ENCODE measurements at regions not wholly inside any gene's neighbourhood (a gene's known extent, or its start where the extent isn't known, plus 50 kb on each side); places are given as distances from the start of the nearest gene placed in this dataset.
A peak's percentile ranks its signal among the peaks of the same experiment; 100 is the strongest.

DNA sequence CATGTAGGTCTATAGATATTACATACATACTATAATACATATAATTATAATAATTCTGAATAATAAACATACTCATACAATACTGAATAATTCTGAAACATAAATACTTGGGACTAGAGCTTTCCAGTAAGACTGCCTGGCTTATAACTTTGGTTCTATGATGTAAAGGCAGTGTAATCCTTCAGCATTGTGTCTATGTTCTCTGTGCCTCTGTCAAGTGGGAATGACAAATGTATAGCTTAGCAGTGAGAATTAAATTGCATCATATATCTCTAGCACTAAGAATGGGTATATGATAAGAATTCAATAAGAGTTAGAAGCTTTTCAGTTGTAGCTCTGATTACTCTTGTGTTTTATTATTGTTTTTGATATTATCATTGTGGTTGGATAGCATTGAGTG is 1469.3 kb downstream of the CDH8 start (continued):
- TF ChIP-seq, protein P1, sequence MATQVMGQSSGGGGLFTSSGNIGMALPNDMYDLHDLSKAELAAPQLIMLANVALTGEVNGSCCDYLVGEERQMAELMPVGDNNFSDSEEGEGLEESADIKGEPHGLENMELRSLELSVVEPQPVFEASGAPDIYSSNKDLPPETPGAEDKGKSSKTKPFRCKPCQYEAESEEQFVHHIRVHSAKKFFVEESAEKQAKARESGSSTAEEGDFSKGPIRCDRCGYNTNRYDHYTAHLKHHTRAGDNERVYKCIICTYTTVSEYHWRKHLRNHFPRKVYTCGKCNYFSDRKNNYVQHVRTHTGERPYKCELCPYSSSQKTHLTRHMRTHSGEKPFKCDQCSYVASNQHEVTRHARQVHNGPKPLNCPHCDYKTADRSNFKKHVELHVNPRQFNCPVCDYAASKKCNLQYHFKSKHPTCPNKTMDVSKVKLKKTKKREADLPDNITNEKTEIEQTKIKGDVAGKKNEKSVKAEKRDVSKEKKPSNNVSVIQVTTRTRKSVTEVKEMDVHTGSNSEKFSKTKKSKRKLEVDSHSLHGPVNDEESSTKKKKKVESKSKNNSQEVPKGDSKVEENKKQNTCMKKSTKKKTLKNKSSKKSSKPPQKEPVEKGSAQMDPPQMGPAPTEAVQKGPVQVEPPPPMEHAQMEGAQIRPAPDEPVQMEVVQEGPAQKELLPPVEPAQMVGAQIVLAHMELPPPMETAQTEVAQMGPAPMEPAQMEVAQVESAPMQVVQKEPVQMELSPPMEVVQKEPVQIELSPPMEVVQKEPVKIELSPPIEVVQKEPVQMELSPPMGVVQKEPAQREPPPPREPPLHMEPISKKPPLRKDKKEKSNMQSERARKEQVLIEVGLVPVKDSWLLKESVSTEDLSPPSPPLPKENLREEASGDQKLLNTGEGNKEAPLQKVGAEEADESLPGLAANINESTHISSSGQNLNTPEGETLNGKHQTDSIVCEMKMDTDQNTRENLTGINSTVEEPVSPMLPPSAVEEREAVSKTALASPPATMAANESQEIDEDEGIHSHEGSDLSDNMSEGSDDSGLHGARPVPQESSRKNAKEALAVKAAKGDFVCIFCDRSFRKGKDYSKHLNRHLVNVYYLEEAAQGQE (IDR thresholded peaks at IDR 0.05; ENCODE audit: unreplicated experiment) = no peak
- TF ChIP-seq NANOG (IDR thresholded peaks at IDR 0.05; ENCODE audit: borderline replicate concordance) (no peak), POLR2AphosphoS5 (IDR thresholded peaks at IDR 0.05; ENCODE audit: low read depth) (no peak), CREB1 (CRISPR knock-in tag; IDR thresholded peaks at IDR 0.05; ENCODE audit: low read depth) (no peak)

- no peaks in the 10 kb centered on the region for H3K4me1 ChIP-seq (ENCODE audit: insufficient read depth)
- no peaks in the 10 kb centered on the region for H3F3A ChIP-seq (replicated peaks; ENCODE audit: low read depth)
- H3K4me3 Mint-ChIP-seq = no peak overlapping the region
- DNase-seq (ENCODE audit: low spot score) (no peak), ATAC-seq (no peak)
- H3K79me2 ChIP-seq (replicated peaks; ENCODE audit: insufficient read depth) = no peaks in the 10 kb centered on the region
- no peaks in the 10 kb centered on the region for H3K36me3 ChIP-seq (ENCODE audit: insufficient read depth)
- H3K4me3 ChIP-seq = no peak overlapping the region
- H3K9me2 ChIP-seq (ENCODE audit: insufficient read depth) = 0 out of 2 replicates have a peak, but pooled peaks cover 4% of the 10 kb centered on the region
- no peak overlapping the region for H2AFZ ChIP-seq
- no peaks in the 10 kb centered on the region for H3K27me3 ChIP-seq (ENCODE audit: insufficient read depth)
- no peaks in the 10 kb centered on the region for H3K9me3 Mint-ChIP-seq
- H4K20me1 ChIP-seq (replicated peaks; ENCODE audit: insufficient read depth) = no peaks in the 10 kb centered on the region
- H3K4me2 ChIP-seq = no peak overlapping the region
- no peaks in the 10 kb centered on the region for H3K36me3 Mint-ChIP-seq (ENCODE audit: low read depth)
- no peak for TF ChIP-seq ZNF331 (CRISPR knock-in tag; IDR thresholded peaks at IDR 0.05; ENCODE audit: low read depth)
- TF ChIP-seq, protein P2, sequence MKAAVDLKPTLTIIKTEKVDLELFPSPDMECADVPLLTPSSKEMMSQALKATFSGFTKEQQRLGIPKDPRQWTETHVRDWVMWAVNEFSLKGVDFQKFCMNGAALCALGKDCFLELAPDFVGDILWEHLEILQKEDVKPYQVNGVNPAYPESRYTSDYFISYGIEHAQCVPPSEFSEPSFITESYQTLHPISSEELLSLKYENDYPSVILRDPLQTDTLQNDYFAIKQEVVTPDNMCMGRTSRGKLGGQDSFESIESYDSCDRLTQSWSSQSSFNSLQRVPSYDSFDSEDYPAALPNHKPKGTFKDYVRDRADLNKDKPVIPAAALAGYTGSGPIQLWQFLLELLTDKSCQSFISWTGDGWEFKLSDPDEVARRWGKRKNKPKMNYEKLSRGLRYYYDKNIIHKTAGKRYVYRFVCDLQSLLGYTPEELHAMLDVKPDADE (IDR thresholded peaks at IDR 0.05) = no peak
- H3K4me1 Mint-ChIP-seq = no peaks in the 10 kb centered on the region
- H3K27ac Mint-ChIP-seq = no peak overlapping the region
- H3K27ac ChIP-seq (ENCODE audit: low read depth) = no peak overlapping the region
- peaks cover 2% of the 10 kb centered on the region for H3K27me3 Mint-ChIP-seq (ENCODE audit: insufficient read depth, low read depth, poor library complexity)
Observed at GRCh38 chr16:60564588-60564987, 1471.7 kb downstream of the CDH8 start.

DNA sequence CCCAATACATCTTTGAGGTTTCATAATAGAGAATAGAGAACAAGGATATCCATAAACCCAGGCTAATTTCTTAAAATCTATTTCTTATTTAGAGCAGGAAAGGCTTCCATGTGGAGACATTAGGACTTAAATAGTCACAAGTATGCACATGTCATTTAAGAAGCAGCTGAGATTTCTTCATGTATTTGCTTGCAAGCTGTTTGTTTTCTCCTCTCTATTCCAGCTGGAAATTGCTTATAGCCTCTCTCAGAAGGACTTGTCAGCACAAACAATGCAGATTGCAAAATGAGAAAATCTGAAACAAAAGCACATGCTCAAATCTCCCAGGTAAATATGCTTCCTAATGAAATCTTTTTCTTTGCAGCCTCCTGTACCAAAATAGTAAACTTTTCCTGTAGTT is 1473.1 kb downstream of the CDH8 start:
- ATAC-seq (no peak), DNase-seq (ENCODE audit: low spot score) (no peak)
- Mint-ChIP-seq H3K27ac (no peak overlapping the region), H3K27me3 (ENCODE audit: insufficient read depth, low read depth, poor library complexity) (peaks cover 2% of the 10 kb centered on the region), H3K4me3 (no peak overlapping the region), H3K9me3 (no peaks in the 10 kb centered on the region), H3K36me3 (ENCODE audit: low read depth) (no peaks in the 10 kb centered on the region), H3K4me1 (no peaks in the 10 kb centered on the region)
- Histone ChIP-seq H3K9me2 (ENCODE audit: insufficient read depth) (peaks cover 9% of the 10 kb centered on the region; the same call in 1 of the 2 replicates), H3K4me3 (no peak overlapping the region), H3K27ac (ENCODE audit: low read depth) (no peak overlapping the region), H3F3A (replicated peaks; ENCODE audit: low read depth) (no peaks in the 10 kb centered on the region), H3K4me2 (no peak overlapping the region), H2AFZ (peak overlapping the region; percentile 64; the same call in 1 of the 2 replicates), H4K20me1 (replicated peaks; ENCODE audit: insufficient read depth) (no peaks in the 10 kb centered on the region), H3K27me3 (ENCODE audit: insufficient read depth) (no peaks in the 10 kb centered on the region), H3K36me3 (ENCODE audit: insufficient read depth) (no peaks in the 10 kb centered on the region), H3K79me2 (replicated peaks; ENCODE audit: insufficient read depth) (no peaks in the 10 kb centered on the region), H3K4me1 (ENCODE audit: insufficient read depth) (no peaks in the 10 kb centered on the region)
- TF ChIP-seq, protein P2 (IDR thresholded peaks at IDR 0.05) = no peak
- TF ChIP-seq CREB1 (CRISPR knock-in tag; IDR thresholded peaks at IDR 0.05; ENCODE audit: low read depth) (no peak), ZNF331 (CRISPR knock-in tag; IDR thresholded peaks at IDR 0.05; ENCODE audit: low read depth) (no peak)
